Right ventricle myocardium superior (tissue), 1 donor: ENCODE measurements at regions not wholly inside any gene's neighbourhood (a gene's known extent, or its start where the extent isn't known, plus 50 kb on each side); places are given as distances from the start of the nearest gene placed in this dataset.

Experiments used
- ATAC-seq: fragments of 200-7000 bp; cut with Tn5 transposase; one replicate; pipeline ENCODE4 v1.9.1; 2020; ENCODE audit warnings: mild to moderate bottlenecking; ENCODE audit not compliant: poor library complexity
- DNase-seq: peaks from one replicate; pipeline ENCODE4 v3.0.0-alpha.2; 2020
- intact Hi-C: fragments of 100-400 bp; cut with DNase I; formaldehyde crosslinking; loops from one replicate; pipeline ENCODE4 v1.11.2; 2022
- donor health status: DM: no; HTN: yes; CAD: no; lungs with severe emphysema.

DNA sequence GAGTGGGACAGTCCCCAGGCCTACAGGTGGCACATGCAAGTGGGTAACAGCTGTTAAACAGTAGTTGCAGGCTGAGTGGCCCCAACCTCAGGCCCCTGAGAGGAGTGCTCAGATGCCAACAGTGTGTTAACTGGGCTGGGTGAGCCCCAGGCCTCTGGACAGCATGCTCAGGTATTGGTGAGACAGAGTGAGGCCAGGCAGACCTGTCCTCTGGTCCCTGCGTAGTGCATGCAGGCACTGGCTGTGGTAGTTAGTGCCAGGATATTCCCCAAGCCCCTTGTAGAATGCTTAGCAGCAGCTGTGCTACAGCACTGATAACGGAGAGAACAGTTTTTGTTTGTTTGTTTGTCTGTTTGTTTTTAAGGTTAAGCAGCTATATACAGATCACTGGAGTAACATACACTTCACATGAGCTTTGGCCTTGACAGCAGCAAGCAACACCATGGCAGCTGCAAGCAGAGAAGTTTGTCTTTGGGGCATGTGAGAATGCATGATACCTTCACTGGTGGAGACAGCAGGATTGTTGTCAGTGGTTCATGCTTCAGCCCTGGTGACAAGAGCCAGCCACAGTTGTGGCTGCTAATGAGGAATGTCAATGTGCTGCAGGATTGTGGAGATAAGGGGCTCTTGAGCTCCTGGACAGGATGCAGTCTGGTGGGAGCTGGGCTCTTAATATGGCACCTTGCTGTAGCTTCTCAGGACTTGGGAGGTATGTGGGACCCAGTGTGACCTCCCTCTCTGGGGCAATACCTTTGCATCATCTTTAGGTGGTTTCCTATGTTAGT is 614.4 kb downstream of the CDH11 start:
- ATAC-seq = peak; percentile 86
- no peak for DNase-seq
- intact Hi-C loops = no loop called here

DNA sequence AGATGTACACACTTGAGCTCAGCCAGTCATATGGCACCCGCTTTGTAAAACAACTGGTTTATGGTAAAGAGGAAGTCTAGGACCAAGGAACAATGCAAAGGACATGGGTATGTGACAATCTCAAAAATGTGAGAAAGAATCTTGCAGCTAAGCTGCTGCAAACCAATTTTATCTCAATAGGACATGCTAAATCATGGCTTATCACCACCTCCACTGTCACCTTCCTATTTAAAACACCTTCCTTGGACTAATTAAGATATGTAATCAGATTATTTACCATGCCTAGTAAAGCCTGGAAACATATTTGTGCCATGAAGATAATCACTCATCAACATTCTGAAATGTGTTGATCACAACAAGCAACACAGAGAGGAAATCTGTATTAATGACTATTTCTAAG is 622.7 kb downstream of the CDH11 start:
- ATAC-seq (no peak), DNase-seq (no peak)
- intact Hi-C loops = no loop called here

DNA sequence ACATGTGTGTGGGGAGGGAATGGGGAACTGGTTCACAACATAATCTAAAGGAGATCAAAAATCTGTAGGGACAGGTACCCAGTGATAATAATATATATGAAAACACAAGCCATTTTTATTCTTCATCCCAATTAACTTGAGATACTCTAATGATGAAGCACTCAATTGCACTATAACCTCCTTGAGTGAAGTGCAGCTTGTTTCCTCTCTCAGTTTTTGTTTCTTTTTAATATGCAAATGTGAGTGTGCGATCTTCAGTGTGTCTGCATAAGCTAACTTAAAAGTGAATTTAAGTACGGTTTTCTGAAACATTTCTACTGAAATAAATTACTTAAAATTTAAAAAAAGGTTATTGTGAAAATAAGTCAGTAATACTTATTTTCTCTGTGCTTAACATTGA is 623.5 kb downstream of the CDH11 start:
- intact Hi-C loops = no loop called here
- ATAC-seq (no peak), DNase-seq (no peak)

DNA sequence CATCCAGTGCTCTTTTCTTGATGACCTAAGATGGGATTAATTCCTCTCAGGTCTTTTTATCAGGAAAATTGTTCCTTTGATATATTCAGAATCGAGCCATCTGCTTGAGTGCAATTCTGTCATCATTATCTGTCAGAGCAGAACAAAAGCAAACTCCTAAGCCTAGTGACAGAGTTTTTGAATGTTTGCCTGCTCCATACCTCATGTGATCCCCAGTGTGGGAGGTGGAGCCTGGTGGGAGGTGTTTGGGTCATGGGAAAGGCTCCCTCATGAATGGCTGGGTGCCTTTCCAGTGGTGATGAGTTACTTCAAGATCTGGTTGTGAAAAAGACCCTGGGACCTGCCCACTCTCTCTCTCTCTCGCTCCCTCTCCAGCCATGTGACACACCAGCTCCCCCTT is 628.2 kb downstream of the CDH11 start:
- intact Hi-C loops = no loop called here
- ATAC-seq (no peak), DNase-seq (no peak)

DNA sequence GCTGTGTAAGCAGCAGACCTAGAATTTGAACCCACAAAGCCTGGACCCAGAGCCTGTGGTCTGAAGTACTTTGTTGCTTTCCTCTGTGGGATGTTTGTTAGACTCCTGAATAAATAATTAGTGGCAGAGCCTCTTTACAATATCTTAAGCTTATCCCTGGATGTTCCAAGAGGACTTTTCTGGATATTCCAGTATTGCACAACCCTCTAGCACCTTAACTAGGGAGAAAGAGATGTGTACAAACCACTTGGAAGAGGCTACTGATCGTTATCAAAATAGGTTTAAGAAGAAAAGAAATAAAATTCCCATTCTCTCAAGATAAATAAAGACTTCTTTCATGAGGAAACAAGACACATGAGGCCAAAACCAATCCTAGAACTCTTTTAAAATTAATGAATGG is 632.4 kb downstream of the CDH11 start:
- ATAC-seq (no peak), DNase-seq (no peak)
- intact Hi-C loops = no loop called here

DNA sequence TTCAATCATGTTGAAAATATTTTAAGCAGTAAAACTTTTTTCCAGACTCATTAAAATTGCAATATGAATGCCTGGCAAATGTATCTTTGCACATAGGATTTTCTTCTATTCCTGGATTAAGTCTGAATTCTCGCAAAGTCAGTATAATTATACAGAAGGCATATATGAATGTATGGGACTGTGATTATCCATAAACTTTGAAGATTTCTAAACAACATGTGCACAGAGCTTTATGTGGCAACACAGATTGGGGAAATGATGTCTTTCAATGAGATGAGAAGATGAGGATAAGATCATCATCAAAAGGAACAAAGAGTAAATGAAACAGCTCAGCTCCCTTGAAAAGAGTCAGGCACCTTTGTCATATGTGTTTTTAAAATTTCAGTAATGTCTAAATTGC is 635.3 kb downstream of the CDH11 start:
- no peak for DNase-seq
- ATAC-seq = no peak
- intact Hi-C loops = no loop called here

DNA sequence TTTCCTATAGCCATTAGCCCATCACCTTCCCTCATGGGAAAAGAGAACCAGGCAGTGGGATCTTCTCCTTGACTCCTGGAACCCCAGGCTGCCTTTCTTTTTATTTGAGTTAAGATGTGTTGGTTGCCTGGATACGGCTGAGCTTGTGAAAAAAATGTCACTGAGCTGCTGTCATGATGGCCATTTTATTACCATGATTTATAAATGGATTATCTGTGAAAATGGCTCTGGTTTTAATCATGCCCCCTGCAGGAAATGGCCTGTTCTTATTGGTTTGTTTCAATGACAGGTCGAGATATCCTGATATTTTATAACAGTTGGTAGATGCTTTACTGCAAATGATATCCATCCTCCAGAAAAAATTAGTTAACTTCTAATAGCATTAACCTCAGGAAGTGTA is 640.4 kb downstream of the CDH11 start:
- DNase-seq (no peak), ATAC-seq (no peak)
- intact Hi-C loops = no loop called here

DNA sequence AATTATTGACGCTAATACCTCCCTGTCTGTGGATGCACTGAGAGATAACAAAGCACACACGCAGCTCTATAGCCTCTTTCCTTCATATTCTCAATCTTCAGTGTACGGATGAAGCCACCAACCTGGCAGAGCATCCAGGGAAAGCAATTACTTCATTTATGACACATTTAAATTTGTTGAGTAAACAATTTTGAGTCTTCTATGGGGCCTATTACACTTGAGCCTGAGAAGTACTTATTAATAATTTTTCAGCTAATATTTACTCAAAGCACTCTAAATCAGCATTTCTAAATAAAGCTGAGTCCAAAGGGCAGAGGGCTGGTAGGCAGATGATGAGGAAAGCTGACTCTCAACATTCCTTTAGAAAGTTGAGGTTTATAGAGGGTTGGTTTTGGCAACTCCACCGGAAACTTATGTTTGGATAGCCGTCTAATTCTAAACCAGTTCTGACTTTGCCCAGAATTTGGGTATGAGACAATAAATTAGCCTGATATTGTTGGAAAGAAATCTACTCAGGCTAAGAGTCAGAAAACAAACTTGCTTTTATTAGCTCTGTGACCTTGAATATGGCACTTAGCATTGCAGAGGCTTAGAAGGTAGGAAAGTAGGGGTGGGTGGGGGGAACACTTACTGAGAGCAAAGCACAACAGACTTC is 643.5 kb downstream of the CDH11 start:
- no peak for DNase-seq
- intact Hi-C loops = no loop called here
- peak; percentile 34 for ATAC-seq

DNA sequence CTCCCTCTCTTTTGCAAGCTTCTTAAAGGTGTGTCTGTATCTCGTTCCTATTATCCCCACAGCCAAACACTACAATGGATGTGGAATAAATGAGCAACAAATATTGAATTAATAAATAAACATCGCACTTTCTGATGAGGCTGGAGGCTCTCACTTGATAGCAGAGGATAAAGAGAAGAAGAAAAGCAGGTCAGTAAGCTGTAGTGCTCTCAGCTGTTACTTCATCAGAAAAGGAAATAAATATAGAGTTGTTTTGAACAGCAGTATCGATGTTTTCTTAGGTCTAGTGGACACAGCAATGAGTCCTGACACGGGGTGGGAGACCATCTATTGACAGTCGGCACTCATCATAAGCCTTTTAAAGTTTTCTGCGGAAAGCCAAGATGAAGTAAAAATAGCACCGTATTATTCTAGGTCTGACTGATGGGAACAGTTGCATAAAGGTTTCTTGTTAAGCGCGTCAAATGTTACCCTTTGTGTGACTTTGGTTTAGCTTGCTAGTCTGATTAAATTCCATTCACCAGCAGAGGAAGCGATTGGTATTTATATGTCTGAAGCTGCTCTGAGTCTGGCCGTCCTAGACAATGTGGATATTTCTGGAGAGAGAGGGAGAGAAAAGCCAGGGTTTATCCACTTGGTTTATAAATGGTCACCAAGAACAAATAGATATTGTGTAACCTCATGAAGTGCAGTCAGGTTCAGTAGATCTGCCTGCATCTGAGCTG is 646.1 kb downstream of the CDH11 start:
- ATAC-seq (peak; percentile 91), DNase-seq (no peak)
- intact Hi-C loops = no loop called here

DNA sequence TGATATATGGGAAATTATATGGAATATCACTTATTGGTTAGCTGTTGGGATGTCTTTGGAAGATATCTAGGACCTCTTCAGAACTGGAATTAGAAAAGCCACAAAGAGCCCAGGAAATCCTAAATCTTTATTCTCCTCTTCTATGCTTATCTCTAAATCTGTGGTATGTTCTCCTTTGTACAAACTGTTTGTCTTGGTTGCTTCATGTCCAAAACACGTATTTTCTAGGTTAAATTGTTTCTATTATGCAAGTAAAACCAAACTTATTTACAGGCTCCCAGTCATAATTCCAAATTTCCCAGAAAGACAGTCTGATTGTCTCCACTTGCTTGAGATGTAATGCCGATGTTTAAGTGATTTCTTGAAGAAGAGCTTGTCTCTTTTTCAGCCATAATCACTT is 650.9 kb downstream of the CDH11 start:
- intact Hi-C loops = no loop called here
- ATAC-seq (no peak), DNase-seq (no peak)

DNA sequence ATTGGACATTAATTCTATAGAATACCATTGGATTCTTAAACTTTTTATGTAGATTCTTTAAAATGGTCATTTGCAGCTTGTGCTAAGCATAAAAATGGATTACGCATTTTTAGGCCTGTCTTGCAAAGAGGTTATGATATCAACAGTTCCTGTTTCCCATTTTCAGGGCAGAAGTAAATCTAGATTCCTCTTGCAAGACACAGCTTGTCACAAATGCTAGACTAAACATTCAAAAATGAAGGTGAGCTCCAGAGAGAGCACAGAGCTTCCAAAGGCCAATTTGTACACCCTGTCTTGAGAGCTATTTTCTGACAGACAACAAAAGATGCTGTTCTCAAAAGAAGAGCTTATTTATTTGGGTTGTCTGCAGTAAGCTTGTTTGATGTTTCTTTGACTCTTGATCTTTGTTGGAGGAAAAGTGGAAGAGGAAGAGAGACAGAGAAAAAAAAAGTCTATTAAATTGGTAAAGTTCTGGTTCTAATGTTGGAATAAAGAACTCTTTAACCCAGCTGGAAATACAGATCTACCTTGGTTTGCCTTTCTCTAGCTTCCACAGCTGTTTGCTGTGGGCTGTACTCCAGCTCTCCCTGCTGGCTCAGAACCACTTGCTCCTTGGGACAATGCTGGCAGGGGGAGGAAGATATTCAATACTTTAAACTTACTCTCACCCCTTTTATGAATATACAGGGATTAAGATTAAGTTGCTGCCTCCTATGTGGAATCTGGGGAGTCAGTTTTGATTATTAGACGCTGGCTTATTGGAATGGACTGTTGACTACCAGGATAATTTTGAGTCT is 651.8 kb downstream of the CDH11 start:
- intact Hi-C loops = no loop called here
- ATAC-seq (peak; percentile 77), DNase-seq (peak; percentile 50)

DNA sequence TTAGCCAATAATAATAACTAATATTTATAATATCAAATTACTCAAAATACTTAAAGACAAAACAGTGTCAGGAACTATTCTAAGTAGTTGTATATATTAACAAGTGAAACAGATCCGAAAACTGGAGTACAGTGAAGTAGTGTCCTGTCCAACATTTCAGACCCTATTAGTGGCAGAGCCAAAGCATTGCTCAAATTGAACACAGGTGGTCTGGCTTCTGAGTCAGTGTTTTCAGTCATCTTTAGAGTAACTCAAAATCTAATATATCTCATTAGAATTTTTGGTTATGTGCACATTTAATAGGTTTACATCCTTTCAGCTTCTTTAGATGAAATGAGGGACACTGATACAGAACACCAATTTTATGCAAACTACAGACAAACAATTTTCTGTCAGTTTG is 652.5 kb downstream of the CDH11 start:
- intact Hi-C loops = no loop called here
- ATAC-seq = no peak
- no peak for DNase-seq

DNA sequence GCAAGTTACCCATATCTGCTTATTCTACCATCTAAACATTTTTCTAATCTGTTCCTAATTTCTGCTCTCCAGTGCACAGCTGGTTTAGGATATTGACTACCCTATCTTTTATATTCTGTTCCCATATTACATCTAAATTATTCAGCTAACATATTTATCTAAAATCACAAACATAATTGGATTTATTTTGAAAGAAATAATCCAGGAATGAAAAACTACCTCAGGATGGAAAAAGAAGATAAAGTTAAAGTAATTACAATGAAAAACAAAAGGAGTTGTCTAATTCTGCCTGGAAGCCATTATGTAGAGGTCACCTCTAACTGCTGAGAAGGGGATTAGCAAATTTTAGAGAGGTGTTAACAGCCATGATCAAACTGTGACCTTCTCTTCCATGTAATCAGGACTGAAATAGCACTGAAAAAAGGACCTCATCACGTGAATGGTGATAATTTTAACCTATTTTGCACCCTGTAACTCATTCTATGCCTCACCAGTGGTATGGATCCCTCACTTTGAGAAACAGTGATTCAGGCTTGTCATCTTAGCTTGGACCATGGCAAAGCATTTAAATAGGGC is 653.3 kb downstream of the CDH11 start:
- intact Hi-C loops = no loop called here
- DNase-seq = no peak
- peak; percentile 67 for ATAC-seq

DNA sequence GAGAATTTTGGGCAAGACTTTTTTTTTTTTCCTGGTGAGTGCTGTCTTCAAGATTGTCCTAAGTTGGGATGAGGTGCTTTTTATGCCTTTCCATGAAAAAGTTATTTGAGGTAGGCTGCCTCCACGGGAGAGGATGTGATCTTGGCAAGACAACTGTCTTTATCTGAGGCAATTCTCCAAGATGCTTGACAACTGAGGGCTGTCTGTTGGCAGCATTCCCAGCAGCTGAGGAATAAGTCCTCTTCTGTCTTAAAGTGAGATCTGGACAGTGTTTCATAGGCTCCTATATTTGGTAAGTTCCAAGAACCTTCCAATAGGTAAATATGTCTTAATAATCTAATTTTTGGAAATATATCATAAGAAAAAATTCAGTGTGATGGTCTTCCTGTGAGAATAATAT is 662.0 kb downstream of the CDH11 start:
- intact Hi-C loops = loop anchor here (10.0 kb wide), 1 partner anchor 365 kb away; no protein-coding TSS in a partner anchor
- DNase-seq = no peak
- ATAC-seq = no peak

DNA sequence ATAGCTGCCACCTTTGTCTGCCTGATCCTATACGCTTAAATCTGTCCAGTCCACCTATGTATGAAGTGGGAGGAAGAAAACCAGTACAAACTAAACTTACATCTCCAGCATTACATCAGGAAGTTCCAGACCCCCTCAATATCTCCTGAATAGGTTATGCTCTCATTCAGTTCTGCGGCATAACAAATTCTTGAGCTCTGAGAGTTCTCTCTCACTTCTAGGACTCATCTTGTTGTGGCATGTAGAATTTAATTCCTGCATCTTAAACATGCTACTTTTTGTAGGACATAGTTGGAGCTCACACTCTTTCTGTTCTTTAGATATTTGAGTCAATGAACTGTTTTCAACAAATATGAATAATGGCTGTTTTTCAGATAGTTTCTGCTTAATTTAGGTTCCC is 662.5 kb downstream of the CDH11 start:
- intact Hi-C loops = loop anchor here (10.0 kb wide), 1 partner anchor 365 kb away; no protein-coding TSS in a partner anchor
- no peak for ATAC-seq
- DNase-seq = no peak

DNA sequence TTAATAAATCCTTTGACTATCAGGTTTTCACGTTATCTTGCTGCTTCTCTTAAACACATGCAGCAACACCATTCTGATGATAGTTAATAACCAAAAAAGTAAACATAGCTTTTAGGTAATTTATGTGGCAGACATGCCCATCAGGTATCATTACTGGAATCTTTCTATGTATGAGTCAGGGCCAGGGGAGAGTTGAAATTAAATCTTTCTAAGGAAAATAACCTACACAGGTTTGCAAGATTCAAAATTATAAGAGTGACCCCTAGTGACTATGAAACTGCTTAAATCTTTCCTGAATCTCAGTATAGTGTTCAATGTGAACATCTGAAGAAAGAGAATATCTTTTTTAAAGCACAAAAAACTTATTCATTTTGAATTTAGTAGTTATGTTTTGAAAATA is 666.6 kb downstream of the CDH11 start:
- DNase-seq (no peak), ATAC-seq (peak; percentile 51)
- intact Hi-C loops = loop anchor here (10.0 kb wide), 1 partner anchor 360 kb away; no protein-coding TSS in a partner anchor

DNA sequence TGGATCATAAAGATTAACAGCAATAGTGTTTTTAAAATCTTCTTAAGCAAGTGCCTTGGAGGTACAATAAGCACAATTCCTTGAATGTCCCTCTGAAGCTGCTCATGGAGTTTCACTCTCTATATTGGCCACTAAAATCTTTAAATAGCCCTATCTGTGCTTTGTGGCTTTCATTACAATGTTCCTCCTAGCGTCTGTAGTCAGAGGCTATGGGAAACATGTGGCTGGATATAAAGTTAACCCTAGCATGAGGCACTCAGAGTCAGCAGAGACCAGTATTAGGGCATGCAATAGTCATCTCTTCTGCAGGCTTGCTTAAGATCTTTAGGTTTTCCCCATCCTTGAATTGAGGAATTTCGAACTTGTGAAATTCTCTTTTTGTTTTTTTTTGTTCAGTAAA is 668.2 kb downstream of the CDH11 start:
- DNase-seq = no peak
- intact Hi-C loops = loop anchor here (10.0 kb wide), 1 partner anchor 359 kb away; no protein-coding TSS in a partner anchor
- no peak for ATAC-seq

DNA sequence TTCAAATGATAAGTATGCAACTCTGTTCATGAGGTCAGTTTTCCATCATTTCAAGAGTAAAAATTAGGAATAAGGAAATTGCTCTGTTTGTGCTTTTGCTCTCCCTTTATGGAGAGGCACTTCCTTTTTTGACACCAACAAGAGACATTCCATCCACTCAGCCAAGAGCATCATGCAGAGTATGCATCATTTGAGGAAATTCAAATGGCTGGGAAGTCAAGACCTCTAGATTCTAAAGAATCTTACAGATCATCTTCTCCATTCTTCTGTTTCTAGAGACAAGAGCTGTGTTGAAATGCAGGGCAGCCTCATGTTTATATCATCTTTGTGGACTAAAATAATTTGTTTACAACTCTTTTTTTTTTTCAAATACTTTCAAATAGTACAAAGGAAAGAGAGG is 669.4 kb downstream of the CDH11 start:
- intact Hi-C loops = loop anchor here (10.0 kb wide), 1 partner anchor 358 kb away; no protein-coding TSS in a partner anchor
- ATAC-seq = no peak
- DNase-seq = no peak
